NCI-H510A (cell line): ENCODE measurements at regions not wholly inside any gene's neighbourhood (a gene's known extent, or its start where the extent isn't known, plus 50 kb on each side); places are given as distances from the start of the nearest gene placed in this dataset.

Experiments used
- DNase-seq: peaks from one replicate; lab custom pipeline; 2025; lab: John Stamatoyannopoulos, UW

- DNase-seq, result no peak
These were observed 97.9 kb upstream of the CRHR1 start for GRCh38 chr17:45686250-45686649.

GRCh38 chr17:45687594-45687993 lies 96.5 kb upstream of the CRHR1 start:
- no peak for DNase-seq

GRCh38 chr17:45688353-45688752 lies 95.8 kb upstream of the CRHR1 start:
- DNase-seq, result no peak

- DNase-seq, result no peak
These were observed 95.3 kb upstream of the CRHR1 start for GRCh38 chr17:45688820-45689219.

- no peak for DNase-seq
These were observed 94.7 kb upstream of the CRHR1 start for GRCh38 chr17:45689451-45689850.

- no peak for DNase-seq
These were observed 93.4 kb upstream of the CRHR1 start for GRCh38 chr17:45690625-45691275.

GRCh38 chr17:45692661-45693060 lies 91.5 kb upstream of the CRHR1 start:
- DNase-seq, result no peak

GRCh38 chr17:45693792-45694191 lies 90.3 kb upstream of the CRHR1 start:
- no peak for DNase-seq

- DNase-seq, result no peak
These were observed 87.7 kb upstream of the CRHR1 start for GRCh38 chr17:45696442-45696841.

- no peak for DNase-seq
These were observed 87.0 kb upstream of the CRHR1 start for GRCh38 chr17:45697076-45697475.

- DNase-seq, result peak; percentile 64
These were observed 83.7 kb upstream of the CRHR1 start for GRCh38 chr17:45700171-45701090.

GRCh38 chr17:45702666-45703266 lies 81.4 kb upstream of the CRHR1 start:
- no peak for DNase-seq

GRCh38 chr17:45703348-45703747 lies 80.8 kb upstream of the CRHR1 start:
- no peak for DNase-seq

GRCh38 chr17:45703806-45704205 lies 80.3 kb upstream of the CRHR1 start:
- no peak for DNase-seq

- no peak for DNase-seq
These were observed 79.9 kb upstream of the CRHR1 start for GRCh38 chr17:45704251-45704650.

- DNase-seq, result no peak
These were observed 78.8 kb upstream of the CRHR1 start for GRCh38 chr17:45705123-45706009.

GRCh38 chr17:45706033-45706432 lies 78.1 kb upstream of the CRHR1 start:
- DNase-seq, result no peak

- DNase-seq, result no peak
These were observed 75.3 kb upstream of the CRHR1 start for GRCh38 chr17:45708707-45709290.

- no peak for DNase-seq
These were observed 74.3 kb upstream of the CRHR1 start for GRCh38 chr17:45709728-45710288.

GRCh38 chr17:45715787-45716186 lies 68.3 kb upstream of the CRHR1 start:
- no peak for DNase-seq

GRCh38 chr17:45718791-45719190 lies 65.3 kb upstream of the CRHR1 start:
- DNase-seq, result no peak
